Smooth muscle cell (in vitro differentiated cells): ENCODE measurements at regions not wholly inside any gene's neighbourhood (a gene's known extent, or its start where the extent isn't known, plus 50 kb on each side); places are given as distances from the start of the nearest gene placed in this dataset. TPM values are rescaled to one million over a fixed set of nuclear protein-coding genes. Genes with fewer than 3 reads are reported as not detected.
A peak's percentile ranks its signal among the peaks of the same experiment; 100 is the strongest.
"Not testable (repeated sequence)": the region's sequence is repeated elsewhere in the genome, so short reads cannot be mapped to it uniquely, and the experiment has no call there.

ENCODE experiments used
- DNase-seq: peaks from one replicate; lab custom pipeline; 2025; ENCODE audit not compliant: unreplicated experiment; lab: John Stamatoyannopoulos, UW
- H2AFZ ChIP-seq: fragments of 200-600 bp; sonication (generic); 2 replicates; pipeline ENCODE4 v1.6.0; 2016; ENCODE audit warnings: antibody characterized with exemption, low read depth, mild to moderate bottlenecking
- H3F3A ChIP-seq: fragments of 200-600 bp; sonication (generic); 2 replicates; pipeline ENCODE4 v1.6.0; 2017; ENCODE audit warnings: antibody characterized with exemption, low read depth
- H3K27ac ChIP-seq: fragments of 200-600 bp; sonication (generic); 2 replicates; pipeline ENCODE4 v1.5.1; 2016; ENCODE audit warnings: low read depth, mild to moderate bottlenecking
- H3K27me3 ChIP-seq: fragments of 200-600 bp; sonication (generic); 2 replicates; pipeline ENCODE4 v1.6.1; 2016; ENCODE audit warnings: low read depth, mild to moderate bottlenecking
- H3K36me3 ChIP-seq: fragments of 200-600 bp; sonication (generic); 2 replicates; pipeline ENCODE4 v1.5.1; 2016; ENCODE audit warnings: low read depth
- H3K4me1 ChIP-seq: fragments of 200-600 bp; sonication (generic); 2 replicates; pipeline ENCODE4 v1.5.1; 2016; ENCODE audit warnings: low read depth
- H3K4me2 ChIP-seq: fragments of 200-600 bp; sonication (generic); 2 replicates; pipeline ENCODE4 v1.6.0; 2016; ENCODE audit warnings: mild to moderate bottlenecking
- H3K4me3 ChIP-seq: fragments of 200-600 bp; sonication (generic); 2 replicates; pipeline ENCODE4 v1.5.1; 2016; ENCODE audit warnings: mild to moderate bottlenecking
- H3K79me2 ChIP-seq: fragments of 200-600 bp; sonication (generic); 2 replicates; pipeline ENCODE4 v1.6.0; 2016; ENCODE audit warnings: low read depth, mild to moderate bottlenecking
- H3K9ac ChIP-seq: fragments of 200-600 bp; sonication (generic); 2 replicates; pipeline ENCODE4 v1.6.0; 2016; ENCODE audit warnings: low read depth
- H3K9me3 ChIP-seq: fragments of 200-600 bp; sonication (generic); replicated peaks from 2 replicates; pipeline ENCODE4 v1.5.1; 2016; ENCODE audit warnings: low read depth
- H4K20me1 ChIP-seq: fragments of 200-600 bp; sonication (generic); 2 replicates; pipeline ENCODE4 v1.6.0; 2016; ENCODE audit warnings: low read depth
- CTCF ChIP-seq: fragments of 200-600 bp; sonication (generic); IDR thresholded peaks from 2 replicates; pipeline ENCODE4 v1.5.1; 2017; ENCODE audit warnings: borderline replicate concordance, mild to moderate bottlenecking, antibody characterized with exemption; ENCODE audit not compliant: insufficient read depth, poor library complexity, severe bottlenecking
- WGBS: methylation state at CpG from one replicate; pipeline ENCODE4 v1.1.7; 2016; ENCODE audit warnings: low lambda C conversion rate; 5-methylcytosine and 5-hydroxymethylcytosine counted together
- small RNA-seq: library from RNA; depleted of rRNA; stranded (forward); fragments of <200 nt; gene quantifications from one replicate; pipeline ENCODE3, GENCODE V24; 2014

- not testable (repeated sequence) for H2AFZ ChIP-seq, H3K4me1 ChIP-seq, H3K36me3 ChIP-seq, DNase-seq, H3K27ac ChIP-seq, H3K79me2 ChIP-seq, H3K9ac ChIP-seq, H3F3A ChIP-seq, H3K27me3 ChIP-seq, H4K20me1 ChIP-seq, H3K9me3 ChIP-seq
- peak overlapping the region; percentile 51 for H3K4me3 ChIP-seq
- TF ChIP-seq CTCF, result peak; percentile 43
- peak overlapping the region; percentile 80 for H3K4me2 ChIP-seq
- 30% methylated on average over 18 of the region's 52 CpGs for WGBS
These were observed 119.2 kb downstream of the OTOP1 start for GRCh38 chr4:4107411-4108107.

- not testable (repeated sequence) for H3K9me3 ChIP-seq, H3K9ac ChIP-seq, H3K36me3 ChIP-seq, H3F3A ChIP-seq, H4K20me1 ChIP-seq, H3K4me1 ChIP-seq, H3K79me2 ChIP-seq, DNase-seq, H3K4me2 ChIP-seq, H3K27ac ChIP-seq, H3K4me3 ChIP-seq, H3K27me3 ChIP-seq, H2AFZ ChIP-seq
- WGBS, result 87% methylated on average over 9 of the region's 13 CpGs
These were observed 111.3 kb downstream of the OTOP1 start for GRCh38 chr4:4115381-4115780.

- H3K9me3 ChIP-seq, DNase-seq, H3K27me3 ChIP-seq, H3K4me1 ChIP-seq, H3K27ac ChIP-seq, H4K20me1 ChIP-seq, H3K79me2 ChIP-seq, H3F3A ChIP-seq, H3K9ac ChIP-seq, H2AFZ ChIP-seq, H3K36me3 ChIP-seq, H3K4me2 ChIP-seq, H3K4me3 ChIP-seq: not testable (repeated sequence)
- WGBS, result 100% methylated on average over 1 of the region's 1 CpG
These were observed 109.8 kb downstream of the OTOP1 start for GRCh38 chr4:4116901-4117300.

GRCh38 chr4:4134368-4134767 lies 92.4 kb downstream of the OTOP1 start:
- H3K9me3 ChIP-seq, H3K4me1 ChIP-seq, H3K27ac ChIP-seq, H3F3A ChIP-seq, H2AFZ ChIP-seq, H3K79me2 ChIP-seq, H3K4me2 ChIP-seq, H3K27me3 ChIP-seq, H3K36me3 ChIP-seq, H3K9ac ChIP-seq, H3K4me3 ChIP-seq, H4K20me1 ChIP-seq, DNase-seq: not testable (repeated sequence)
- WGBS, result 82% methylated on average over 8 of the region's 8 CpGs

- not testable (repeated sequence) for H3K27me3 ChIP-seq, H3K27ac ChIP-seq, H3K4me2 ChIP-seq, H3K4me1 ChIP-seq, H3K79me2 ChIP-seq, H4K20me1 ChIP-seq, H3K9me3 ChIP-seq, DNase-seq, H3K36me3 ChIP-seq, H3F3A ChIP-seq, H3K4me3 ChIP-seq, H3K9ac ChIP-seq, H2AFZ ChIP-seq
- WGBS, result 96% methylated on average over 9 of the region's 9 CpGs
These were observed 90.1 kb downstream of the OTOP1 start for GRCh38 chr4:4136621-4137020.

Small RNAs in the stretch of these regions (small RNA-seq; reads per million reads assigned to genes)
- not detected for gene AC116562.3
